ENCODE measurements at regions not wholly inside any gene's neighbourhood (a gene's known extent, or its start where the extent isn't known, plus 50 kb on each side); places are given as distances from the start of the nearest gene placed in this dataset.

- TF ChIP-seq CBX8 (IDR thresholded peaks at IDR 0.05) (no peak), BHLHE40 (IDR thresholded peaks at IDR 0.05; ENCODE audit: low read depth, low read length) (no peak), CTCF (IDR thresholded peaks at IDR 0.05) (no peak), POLR2A (IDR thresholded peaks at IDR 0.05; ENCODE audit: low read length) (no peak), CHD4 (IDR thresholded peaks at IDR 0.05; ENCODE audit: borderline replicate concordance) (no peak), HOXB13 (CRISPR knock-in tag; IDR thresholded peaks at IDR 0.05; ENCODE audit: low read depth) (no peak), PBX3 (IDR thresholded peaks at IDR 0.05) (no peak)
- TF ChIP-seq, protein P1, sequence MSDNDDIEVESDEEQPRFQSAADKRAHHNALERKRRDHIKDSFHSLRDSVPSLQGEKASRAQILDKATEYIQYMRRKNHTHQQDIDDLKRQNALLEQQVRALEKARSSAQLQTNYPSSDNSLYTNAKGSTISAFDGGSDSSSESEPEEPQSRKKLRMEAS (IDR thresholded peaks at IDR 0.05), result no peak
Observed at GRCh38 chr3:103653996-103654395, 1219.2 kb downstream of the ZPLD1 start.

All from A549 (cell line).